G401.6 (cell line): ENCODE measurements at regions not wholly inside any gene's neighbourhood (a gene's known extent, or its start where the extent isn't known, plus 50 kb on each side); places are given as distances from the start of the nearest gene placed in this dataset.

Experiments used
- FAIRE-seq: peaks from 2 replicates; lab custom pipeline; 2012; peaks lifted over from hg19 to GRCh38; lab: Jason Lieb, UNC

DNA sequence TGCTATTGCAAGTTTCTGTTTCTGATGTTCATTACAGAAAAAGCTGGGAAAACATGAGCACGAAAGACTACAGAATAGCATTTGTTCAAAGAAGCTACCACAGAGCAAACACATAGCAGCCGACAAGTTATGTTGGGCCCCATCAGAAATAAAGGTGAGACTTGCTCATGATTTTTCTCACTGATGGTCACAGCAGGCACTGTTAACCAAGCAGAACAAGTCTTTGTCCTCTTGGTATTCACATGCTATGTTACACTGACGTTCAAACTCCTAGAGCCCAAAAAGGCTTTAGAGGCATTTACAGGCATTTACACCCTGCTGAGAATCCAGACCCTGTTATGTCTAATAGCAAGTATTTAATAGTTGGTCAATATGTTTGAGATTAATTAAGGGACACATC is 235.0 kb upstream of the HNMT start:
- no peak for FAIRE-seq

DNA sequence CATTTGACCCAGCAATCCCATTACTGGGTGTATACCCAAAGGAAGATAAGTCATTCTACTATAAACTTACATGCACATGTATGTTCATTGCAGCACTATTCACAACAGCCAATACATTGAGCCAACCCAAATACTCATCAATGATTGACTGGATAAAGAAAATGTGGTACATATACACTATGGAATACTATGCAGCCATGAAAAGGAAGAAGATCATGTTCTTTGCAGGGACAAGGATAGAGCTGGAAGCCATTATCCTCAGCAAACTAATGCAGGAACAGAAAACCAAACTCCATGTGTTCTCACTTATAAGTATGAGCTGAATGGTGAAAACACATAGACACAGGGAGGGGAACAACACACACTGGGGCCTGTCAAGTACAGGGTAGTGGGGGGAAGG is 226.7 kb upstream of the HNMT start:
- no peak for FAIRE-seq

DNA sequence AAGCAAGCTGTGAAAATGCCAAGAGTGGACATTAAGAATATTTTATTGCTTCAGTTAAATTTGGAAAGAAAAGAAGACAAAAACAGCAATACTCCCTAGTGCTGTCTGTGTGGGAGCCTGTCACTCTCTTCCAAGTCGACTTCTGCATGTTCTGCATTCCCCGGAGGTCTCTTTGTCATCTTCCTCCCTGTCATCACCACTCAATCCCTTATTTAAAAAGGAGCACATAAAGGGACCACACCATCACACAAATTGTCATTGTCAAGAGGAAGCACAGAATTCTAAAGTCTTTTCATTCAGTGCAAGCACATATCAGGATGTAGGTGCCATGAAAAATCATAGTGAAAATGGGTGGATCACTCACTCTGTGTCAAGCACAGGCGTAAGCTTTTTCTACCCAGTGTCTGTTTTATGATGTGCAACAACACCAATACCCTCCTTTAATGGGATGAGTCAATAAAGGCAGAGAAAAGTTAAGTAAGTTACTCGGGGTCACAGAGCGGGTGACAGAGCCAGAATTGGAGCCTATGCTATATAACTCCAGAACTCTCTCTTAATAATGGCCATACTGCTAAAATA is 222.4 kb upstream of the HNMT start:
- no peak for FAIRE-seq

DNA sequence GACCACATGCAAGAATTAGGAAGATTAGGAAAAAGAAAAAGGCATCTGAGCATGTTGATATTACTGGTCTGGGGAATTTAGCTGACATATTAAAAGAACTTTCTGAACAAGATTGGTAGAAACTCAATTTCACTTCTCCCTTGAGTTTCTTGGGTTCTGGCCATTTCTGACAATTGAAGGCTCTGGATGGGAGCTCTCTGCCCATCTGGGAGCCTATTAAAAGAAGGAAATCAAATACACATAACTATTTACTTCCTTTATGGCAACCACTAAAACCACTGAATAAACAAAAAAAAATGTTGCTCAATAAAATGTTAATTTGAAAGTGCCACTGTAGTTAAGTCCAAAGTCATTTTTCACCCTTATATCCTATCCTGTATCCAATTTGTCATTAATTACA is 216.8 kb upstream of the HNMT start:
- no peak for FAIRE-seq

DNA sequence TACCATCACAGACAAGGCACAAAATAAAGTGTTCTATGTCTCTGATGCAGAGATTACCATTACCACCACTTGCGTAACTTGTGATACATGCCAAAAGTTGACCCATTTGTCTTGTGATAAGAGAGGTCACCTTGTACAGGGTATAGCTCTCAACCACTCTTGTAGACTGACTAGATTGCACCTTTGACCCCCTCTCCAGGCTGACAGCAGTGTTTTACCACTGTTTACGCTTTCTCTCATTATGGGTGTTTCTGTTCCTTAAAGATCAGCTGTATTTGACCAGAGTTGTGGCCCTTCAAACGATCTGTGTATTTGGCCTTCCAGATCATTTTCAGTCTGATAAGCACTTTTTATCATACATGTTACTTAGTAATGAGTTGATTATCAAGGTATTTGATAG is 215.7 kb upstream of the HNMT start:
- FAIRE-seq: no peak

DNA sequence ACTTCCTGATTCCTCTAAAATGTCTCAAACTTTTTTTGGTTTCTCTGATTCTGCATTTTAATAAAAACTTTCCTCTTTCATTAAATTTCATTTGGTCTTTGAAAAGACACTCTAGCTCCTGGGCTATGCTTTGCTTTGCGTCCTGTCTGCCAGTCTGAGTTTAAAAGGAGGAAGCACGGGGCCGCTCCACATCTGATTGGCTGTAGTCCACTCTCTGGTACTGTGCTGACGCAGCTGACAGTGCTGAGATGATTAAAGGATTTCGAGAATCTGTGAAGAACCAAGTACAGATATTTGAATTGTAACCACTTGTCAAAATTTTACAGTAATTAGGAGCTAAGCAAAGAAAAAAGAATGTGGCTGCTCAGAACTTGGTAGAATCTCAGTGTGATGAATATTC is 199.6 kb upstream of the HNMT start:
- FAIRE-seq: no peak

DNA sequence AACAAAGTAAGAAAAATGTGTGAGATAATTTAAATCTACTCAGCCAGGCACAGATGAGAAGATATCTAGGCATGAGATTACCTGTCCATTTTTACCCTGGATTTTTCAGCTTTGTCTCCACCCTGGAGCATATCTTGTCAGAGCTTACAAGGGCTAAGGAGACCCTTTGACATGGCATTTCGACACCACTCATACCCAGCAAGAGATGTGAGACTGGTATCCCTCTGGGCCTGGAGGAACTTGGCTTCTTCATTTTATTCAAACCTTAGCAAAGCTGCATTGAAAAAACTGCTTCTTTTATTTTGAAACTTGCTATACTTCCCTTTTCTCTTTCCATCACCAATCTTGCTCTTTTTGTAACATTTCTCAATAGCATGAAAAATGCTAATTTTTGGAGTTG is 194.9 kb upstream of the HNMT start:
- no peak for FAIRE-seq

DNA sequence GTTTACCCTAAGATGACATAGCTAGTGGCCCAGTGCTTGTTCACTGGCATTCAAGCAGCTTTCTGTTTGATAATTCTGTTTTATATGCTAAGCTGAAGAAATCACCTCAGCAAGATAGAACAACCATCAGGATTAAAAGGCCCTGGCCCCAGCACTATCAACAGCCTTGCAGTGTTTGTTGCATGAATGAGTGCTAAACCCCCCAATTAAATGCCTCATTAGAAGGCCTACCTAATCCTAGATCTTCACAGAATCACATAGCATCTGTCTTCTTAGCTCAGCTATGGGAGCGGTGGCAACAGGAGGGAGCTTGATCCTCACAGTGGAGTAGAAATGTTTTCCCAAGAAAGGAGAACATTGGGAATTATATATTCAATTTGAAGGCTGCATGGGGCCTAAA is 194.1 kb upstream of the HNMT start:
- no peak for FAIRE-seq

DNA sequence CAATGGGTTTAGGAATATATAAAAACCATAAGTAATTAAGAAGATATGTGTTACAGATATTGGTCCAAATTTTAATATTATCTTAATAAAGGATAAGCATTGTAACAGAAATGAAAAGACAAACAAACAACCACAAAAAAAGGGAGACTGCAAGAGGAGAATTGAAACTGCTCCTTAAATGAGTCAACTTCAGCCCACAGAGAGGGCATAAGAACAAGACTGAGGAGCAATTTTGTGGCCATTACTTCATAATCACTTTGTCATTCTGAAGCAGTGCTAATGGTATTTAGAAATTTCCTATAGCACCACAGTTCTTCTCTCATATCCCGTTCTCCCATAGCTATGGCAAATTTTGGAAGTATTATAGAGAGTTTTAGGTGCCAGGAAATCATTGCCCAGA is 193.2 kb upstream of the HNMT start:
- FAIRE-seq: no peak

DNA sequence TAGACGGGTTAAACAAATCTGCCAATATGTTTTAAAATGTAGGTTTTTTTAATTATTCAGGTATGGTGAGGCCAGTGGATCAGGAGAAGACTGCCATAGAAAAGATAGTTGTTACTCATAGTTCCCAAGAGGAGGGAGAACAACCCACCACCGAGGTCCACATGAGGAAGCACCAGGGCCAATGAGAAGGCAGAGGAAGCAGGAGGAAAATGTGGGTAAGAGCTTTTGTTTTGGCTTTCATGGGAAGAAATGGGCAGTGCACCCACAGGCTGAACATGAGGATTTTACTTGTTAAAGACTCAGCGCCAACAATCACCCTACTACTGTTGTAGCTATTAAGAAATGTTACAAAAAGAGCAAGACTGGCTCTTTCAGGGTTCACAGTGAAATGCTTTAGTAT is 191.8 kb upstream of the HNMT start:
- FAIRE-seq: no peak

DNA sequence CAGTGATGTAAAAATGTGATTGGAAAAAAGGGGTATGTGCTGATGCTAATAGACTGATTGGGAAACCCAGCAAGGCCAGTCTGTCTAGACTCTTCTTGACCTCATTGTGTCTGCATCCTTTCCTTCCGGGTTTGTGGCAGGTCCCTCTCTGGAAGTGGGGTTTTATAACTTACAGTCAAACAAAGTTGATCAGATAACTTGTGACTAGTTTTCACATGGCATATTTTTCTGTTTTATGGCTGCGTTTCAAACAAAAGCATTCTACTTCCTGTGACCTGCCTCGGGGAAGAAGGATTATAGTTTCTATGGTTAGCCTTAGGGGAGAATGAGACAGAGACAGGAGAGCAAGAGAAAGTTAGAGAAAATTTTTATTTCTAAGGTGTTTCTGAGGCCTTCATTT is 188.7 kb upstream of the HNMT start:
- FAIRE-seq: no peak

DNA sequence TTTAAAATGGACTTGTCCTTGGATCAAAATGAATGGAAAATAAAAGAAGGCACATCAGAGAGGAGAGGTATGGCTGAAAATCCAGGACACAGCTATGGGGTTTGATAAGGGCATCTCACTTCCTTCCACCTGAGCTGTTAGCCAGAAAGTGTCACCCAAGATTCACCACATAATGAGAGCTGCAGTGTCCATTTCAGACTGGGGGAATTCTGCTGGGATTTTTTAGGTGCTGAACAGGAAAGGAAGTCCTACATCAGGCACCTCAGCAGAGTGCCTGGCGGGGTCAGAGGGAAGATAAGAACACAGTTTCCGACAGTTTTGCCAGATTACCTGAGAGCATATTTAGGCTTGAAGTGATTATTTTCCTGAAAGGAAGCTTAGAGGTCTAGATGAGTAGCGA is 187.6 kb upstream of the HNMT start:
- FAIRE-seq: no peak

DNA sequence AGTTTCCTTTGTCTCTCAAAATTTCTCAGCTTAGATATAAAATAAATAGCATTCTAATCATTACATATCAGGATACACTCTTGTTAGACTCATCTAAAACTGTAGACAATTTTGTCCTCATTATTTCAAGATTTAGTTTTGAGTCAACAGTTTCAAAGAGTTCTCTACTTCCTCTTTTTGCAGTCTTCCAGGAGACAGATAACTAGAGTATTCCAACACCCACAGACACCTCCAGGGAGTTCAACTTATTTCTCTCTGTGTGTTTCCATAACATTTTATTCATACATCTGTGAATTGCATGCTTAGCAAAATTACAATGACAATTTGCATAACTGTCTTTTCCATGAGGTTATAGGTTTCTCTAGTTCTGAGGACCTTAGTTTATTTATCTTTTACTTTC is 166.6 kb upstream of the HNMT start:
- FAIRE-seq: no peak

DNA sequence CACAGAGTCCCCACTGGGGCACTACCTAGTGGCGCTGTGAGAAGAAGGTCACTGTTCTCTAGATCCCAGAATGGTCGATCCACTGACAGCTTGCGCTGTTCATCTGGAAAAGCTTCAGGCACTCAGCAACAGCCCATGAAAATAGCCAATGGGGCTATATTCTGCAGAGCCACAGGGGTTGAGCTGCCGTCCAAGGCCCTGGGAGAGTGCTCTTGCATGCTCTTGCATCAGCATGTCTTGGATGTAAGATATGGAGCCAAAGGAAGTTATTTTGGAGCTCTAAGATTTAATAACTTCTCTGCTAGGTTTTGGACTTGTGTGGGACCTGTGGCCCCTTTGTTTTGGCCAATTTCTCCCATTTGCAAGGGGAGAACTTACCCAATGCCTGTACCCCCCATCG is 164.7 kb upstream of the HNMT start:
- FAIRE-seq: no peak

DNA sequence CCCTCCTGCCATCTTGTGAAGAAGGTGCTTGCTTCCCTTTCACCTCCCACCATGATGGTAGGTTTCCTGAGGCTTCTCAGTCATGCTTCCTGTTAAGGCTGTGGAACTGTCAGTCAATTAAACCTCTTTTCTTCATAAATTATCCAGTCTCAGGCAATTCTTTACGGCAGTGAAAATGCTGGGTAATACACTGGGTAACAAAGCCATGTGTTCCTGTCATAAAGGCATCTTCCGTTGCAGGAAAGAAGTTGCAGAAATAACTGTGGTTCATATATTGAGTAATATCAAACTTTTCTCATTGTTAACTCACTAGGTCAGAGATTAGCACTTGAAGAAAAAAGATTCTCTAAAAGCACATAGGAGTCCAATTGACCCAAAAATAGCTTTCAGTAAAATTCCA is 163.9 kb upstream of the HNMT start:
- FAIRE-seq: no peak

DNA sequence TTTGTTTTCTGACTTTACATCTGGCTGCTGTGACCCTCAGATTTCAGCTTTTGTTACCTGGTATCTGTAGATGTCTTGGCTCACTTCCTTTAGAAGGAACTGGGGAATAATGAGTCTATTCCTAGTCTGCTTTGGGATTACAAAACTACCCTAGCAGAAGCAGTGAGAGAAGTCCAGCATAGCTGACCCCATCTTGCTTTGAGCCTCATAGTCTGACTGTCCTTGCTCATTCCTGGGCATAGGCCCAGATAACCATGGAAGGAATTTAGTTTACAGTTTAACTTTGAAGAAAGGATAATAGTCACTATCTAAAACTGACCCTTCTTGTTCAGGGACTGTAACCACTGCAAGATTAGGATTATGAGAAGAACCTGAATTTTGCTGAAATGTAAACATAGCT is 163.0 kb upstream of the HNMT start:
- no peak for FAIRE-seq

DNA sequence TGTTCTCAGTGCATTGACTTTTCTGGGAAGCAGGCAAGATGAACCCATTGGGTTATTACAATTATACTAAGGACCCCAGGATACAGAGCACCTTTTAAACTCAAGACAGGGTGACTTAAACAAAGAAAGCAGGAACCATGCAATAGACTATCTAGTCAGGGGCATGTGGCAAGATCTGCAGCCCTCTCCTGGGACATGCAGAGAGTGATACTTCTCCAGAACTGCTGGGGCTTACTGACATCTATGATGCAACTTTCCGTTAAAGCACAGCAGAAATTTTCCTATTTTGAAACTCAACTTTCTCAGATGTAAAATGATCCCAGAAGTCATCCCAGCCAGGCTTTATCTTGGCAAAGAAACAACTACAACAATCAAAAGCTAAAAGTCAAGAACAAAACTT is 162.2 kb upstream of the HNMT start:
- no peak for FAIRE-seq

DNA sequence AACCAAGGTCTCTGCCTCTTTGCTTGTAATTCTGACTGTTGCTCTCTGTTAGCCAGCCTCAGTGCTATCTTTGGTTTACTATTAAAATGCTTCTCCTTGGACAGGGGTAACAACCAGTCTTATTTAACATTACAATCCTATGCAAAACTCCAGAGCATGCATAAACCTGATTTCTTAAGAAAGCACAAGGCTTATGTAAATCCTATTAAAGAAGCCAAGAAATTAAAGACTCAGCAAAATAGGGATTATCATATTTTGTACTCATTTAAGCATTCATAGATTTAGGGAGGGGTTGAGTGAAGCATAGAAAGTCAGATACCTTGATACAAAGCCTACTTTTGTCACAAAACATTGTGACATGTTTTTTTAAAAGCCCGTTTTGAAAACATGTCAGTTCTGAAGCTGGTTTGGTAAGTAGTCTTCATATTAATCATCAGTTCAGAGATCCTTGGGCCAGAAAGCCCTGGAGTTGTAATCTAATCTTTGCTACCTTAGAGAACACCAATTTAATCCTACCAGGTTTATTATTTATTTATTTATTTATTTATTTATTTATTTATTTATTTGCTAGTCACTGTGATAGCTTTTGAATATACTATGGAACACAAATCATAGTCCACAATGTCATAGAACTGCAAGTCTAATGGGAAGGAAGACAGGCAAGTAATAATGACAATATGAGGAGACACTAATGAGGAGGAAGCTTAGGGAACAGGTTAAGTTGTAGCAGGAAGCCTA is 158.0 kb upstream of the HNMT start:
- no peak for FAIRE-seq

DNA sequence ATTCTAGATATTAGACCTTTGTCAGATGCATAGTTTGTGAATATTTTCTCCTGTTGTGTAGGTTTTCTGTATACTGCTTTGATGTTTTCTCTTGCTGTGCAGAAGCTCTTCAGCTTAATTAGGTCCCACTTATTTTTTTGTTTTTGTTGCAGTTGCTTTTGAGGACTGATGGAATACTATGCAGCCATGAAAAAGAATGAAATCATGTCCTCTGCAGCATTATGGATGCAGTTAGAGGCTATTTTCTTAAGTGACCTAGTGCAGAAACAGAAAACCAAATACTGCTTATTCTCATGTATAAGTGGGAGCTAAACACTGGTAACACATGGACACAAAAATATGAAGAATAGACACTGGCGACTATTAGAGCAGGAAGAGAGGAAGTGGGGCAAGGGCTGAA is 155.0 kb upstream of the HNMT start:
- FAIRE-seq: no peak

DNA sequence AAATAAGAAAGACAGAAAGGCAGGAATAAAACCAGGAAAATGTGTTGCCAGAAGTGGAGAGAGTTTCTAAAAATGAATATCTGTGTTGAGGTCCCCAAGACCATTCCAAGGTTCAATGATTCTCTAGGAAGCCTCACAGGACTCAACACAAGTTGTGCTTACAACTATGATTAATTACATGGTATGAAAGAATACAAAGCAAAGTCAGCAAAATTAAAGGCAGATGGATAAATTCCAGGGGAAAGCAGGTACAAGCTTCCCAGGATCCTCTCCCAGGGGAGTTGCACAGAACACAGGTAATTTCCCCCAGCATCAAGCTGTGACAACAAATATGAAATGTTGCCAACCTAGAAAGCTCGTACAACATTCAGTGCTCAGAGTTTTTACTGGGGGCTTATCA is 154.4 kb upstream of the HNMT start:
- no peak for FAIRE-seq

DNA sequence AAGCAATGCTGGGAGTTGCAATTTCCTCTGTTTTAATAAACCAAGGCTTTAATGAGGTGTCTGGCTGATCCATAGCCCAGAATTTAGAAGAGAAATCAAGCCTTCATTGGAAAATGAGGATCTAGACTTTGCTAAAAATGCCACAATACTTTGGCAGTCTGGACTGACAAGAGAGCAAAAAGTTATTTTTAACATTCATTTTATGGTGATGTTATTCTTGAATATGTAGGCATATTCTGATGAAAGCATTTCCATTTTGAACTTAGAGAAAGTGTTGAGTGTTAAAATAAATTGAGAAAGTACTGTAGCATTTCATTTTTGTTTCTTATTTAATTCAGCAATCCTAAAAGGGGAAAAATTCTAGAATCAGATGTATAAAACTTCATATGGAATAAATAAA is 151.8 kb upstream of the HNMT start:
- FAIRE-seq: no peak

DNA sequence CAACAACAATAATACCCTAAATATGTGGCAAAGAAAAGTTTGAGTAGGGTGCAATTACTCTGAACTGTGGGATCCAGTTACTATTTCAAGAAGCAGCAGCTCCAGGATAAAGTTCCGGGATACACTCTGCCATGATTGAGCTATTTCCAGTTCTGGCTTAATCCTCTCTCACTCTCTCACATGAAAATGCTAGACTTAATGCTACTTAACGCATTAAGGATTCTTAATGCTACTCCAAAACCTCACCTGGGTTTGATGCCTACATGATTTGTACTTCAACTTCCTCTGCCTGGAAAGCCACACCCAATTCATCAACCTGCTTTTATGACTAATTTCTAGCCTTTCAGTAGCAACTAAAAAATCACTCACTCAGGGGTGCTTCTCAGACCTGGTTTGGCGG is 151.1 kb upstream of the HNMT start:
- FAIRE-seq: no peak

DNA sequence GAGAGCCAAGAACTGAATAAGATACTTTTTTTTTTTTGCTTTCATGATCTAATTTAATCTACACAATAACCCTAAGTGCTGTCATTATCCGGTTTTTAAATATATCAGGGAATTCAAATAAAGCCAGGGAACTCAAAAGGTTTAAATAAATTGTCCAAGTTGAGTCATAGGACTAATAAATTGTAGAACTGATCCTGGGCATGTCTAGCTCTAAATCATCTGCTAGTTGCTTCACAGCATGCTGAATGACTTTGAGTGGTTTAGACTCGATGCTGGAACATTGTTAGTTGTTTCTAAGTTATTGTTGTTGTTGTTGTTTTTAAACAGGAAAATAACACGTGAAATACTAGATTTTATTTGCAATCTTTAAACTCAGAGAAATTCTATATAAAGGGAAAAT is 147.2 kb upstream of the HNMT start:
- no peak for FAIRE-seq

DNA sequence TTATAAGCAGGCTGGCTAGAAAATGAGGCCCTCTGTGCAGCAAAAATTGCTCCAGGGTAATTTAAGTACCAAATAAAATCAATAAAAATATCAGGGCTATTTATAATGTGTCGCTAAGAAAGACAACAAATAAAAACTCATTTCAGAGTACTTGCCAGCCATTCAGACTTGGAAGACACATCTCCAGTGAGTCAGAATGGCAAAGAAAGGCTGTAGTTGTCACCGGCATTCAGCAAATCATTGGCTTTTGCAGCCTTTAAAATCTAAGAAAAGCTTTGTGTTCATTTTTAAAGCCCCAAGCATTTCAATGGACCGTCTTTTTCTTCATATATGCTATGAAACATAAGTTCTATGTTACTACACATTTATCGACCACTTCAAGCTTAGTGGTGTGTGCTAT is 141.1 kb upstream of the HNMT start:
- no peak for FAIRE-seq

DNA sequence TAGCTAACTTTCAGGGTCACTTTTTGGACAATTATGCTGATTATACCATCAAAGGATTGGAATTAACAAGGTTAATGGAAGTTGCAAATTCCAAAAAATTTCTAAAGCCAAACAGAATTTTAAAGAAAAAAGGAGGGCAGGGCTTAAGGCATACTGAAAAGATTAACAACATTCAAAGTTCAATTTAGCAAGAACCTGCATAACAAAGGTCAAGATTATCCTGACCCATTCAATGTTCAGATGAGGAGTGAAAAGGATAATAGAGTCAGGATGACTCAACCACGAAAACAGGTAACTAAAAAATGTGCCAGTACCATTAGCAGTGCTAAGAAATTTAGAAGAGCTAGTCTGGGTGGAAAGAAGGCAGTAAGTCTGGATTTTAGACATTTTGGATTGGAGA is 139.8 kb upstream of the HNMT start:
- no peak for FAIRE-seq
